DMS 273 (cell line): ENCODE measurements at regions not wholly inside any gene's neighbourhood (a gene's known extent, or its start where the extent isn't known, plus 50 kb on each side); places are given as distances from the start of the nearest gene placed in this dataset.

Experiments used
- DNase-seq: peaks from one replicate; lab custom pipeline; 2025; ENCODE audit not compliant: unreplicated experiment; lab: John Stamatoyannopoulos, UW

DNA sequence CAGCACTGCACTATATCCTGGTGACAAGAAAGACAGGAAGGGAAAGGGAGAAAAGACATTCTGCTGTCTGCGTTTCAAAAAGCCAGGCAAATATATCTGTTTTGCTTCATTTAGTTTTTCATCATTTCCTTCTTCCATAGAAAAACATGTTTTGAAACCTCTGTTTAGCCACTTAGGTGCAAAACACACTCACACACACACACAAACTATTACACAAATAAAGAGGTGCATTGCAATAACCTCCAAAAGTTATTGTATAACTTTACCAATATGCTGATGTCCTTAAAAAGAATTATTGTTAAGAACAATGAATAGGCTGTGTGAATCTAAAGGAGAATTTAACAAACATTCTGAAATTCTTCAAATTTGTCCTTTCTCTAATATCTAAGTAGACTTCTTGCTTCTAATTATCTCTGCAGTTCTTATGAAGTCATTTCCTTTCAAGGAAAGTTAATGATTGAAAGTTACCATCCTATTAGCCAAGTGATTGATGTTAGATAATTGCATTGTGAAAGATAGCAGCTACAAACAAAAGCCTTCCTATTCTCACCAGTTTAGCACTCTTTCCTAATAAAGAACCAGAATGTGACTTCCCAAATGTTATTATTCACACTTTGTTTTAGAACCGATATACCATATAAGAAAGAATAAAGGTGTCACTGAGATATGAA is 516.7 kb downstream of the KCNJ3 start:
- no peak for DNase-seq

DNA sequence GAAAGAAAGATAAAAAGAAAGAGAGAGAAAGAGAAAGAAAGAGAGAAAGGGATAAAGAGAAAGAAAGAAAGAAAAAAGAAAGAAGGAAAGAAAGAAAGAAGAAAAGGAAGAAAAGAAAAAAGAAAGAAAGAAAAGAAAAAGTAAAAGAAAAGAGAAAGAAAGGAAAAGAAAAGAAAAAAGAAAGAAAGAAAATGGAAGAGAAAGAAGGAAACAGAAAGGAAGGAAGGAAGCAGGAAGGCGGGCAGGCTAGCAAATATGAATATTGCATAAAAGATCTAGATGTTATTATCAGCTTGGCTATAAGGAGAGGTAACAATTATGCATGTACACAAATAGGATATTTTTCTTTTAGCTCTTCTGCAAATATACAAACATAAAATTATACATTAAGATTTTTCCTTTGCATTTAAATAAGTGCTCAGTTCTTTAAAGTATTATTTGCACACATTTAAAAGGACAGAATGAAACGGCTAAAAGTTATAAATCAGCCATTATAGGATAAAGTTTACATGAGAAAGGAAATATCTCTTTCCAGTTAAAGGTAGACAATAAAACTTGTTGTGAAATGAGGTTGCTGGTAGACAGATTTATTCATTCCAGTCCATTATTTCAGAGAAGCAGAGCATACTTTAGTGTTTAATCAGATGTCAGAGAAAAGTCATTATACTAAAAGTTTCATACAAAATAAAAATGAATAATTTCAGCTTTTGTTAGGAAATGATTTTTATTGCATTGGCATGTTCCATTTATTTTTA is 511.4 kb downstream of the KCNJ3 start:
- no peak for DNase-seq

GRCh38 chr2:155203178-155203577 is 504.7 kb downstream of the KCNJ3 start:
- peak; percentile 75 for DNase-seq

DNA sequence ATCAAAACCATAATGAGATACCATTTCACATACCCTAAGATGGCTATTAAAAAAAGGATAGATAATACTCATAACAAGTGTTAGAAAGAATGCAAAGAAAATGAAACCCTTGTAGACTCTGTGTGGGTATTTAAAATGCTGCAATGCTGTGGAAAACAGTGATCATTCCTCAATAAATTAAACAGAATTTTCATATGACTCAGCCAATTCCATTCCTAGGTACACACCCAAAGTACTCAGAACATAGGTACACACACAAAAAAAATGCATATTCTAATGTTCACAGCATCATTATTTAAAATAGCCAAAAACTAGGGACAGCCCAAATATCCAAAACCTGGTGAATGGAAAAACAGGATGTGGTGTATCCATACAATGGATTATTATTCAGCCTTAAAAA is 502.3 kb downstream of the KCNJ3 start:
- DNase-seq = no peak

GRCh38 chr2:155190342-155190741 is 491.8 kb downstream of the KCNJ3 start:
- DNase-seq = peak; percentile 27

GRCh38 chr2:155178921-155179320 is 480.4 kb downstream of the KCNJ3 start:
- DNase-seq = no peak

DNA sequence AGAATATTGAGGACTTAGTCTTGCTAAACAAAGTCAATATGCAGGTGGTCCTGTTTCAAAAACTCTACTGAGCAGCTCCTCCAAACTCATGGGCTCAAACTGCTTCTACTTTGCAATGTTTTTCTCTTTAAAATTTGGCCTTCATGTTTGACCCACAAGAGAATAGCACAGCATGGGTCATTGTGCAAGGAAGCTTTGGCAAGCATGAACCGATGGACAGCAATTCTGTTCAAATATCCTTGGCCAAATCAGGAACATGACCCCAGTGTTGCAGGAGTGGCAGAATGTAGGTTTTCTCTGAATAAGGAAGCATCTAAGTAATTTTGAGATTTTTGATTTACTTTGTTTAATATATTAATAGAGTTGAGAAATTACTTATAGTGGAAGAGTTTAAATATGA is 477.9 kb downstream of the KCNJ3 start:
- DNase-seq = no peak

- DNase-seq = peak; percentile 55
Measured at GRCh38 chr2:155169317-155169716, 470.8 kb downstream of the KCNJ3 start.

GRCh38 chr2:155162494-155162893 is 464.0 kb downstream of the KCNJ3 start:
- DNase-seq = no peak

- DNase-seq = no peak
Measured at GRCh38 chr2:155161314-155161713, 462.8 kb downstream of the KCNJ3 start.

DNA sequence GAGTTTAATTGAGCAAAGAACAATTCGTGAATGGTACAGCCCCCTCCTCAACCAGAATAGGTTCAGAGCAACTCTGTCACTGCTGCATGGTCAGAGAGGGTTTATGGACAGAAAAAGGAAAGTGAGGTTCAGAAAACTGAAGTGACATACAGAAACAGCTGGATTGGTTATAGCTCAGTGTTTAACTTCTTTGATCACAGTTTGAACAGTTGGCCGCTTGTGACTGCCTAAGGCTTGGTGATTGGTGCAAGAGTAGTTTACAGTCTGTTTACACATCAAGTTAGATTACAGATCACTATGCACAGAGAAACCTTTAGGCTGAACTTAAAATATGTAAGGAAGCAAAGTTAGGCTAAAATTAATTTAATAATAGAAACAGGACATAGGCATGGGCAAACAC is 459.2 kb downstream of the KCNJ3 start:
- DNase-seq = peak; percentile 63

GRCh38 chr2:155157065-155157464 is 458.6 kb downstream of the KCNJ3 start:
- no peak for DNase-seq

- peak; percentile 72 for DNase-seq
Measured at GRCh38 chr2:155151945-155152344, 453.4 kb downstream of the KCNJ3 start.

GRCh38 chr2:155151472-155151871 is 453.0 kb downstream of the KCNJ3 start:
- peak; percentile 40 for DNase-seq

- peak; percentile 97 for DNase-seq
Measured at GRCh38 chr2:155145758-155146229, 447.3 kb downstream of the KCNJ3 start.

DNA sequence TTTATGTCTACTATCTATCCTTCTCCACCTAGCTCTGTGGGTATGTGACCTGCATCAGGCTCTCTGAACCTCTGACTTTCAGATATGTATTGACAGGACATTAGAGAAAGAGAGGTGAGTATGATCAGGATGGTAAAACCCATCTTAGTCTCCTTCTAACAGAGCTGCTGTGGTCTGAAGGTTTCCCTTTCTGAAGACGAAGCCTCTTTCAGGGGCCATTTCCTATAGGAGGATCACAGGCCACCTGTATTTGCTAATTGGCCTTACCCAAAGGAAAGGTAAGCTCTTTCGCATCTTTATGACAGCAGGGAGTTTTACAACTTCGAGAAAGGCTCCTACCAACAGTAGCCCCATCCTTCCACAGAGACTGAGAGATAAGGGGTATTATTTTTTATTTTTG is 442.9 kb downstream of the KCNJ3 start:
- no peak for DNase-seq

- no peak for DNase-seq
Measured at GRCh38 chr2:155125585-155126230, 427.2 kb downstream of the KCNJ3 start.

GRCh38 chr2:155115846-155116245 is 417.4 kb downstream of the KCNJ3 start:
- DNase-seq = no peak

DNA sequence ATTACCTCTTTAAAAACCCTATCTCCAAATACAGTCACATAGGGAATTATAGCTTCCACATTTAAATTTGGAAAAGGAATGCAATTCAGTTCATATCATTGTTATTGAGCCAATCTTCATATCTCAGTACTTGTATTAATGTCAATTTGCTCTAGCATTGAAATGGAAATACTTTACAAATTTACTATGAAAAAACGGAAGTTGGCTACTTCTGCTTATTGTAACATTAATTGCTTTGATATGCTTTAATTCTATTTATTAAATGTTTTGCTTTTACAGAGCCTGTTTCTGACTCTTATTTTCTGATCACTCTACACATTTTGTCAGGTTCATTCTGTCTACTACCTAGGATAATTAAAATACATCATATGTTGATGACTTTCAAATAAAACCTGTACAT is 412.6 kb downstream of the KCNJ3 start:
- DNase-seq = no peak

DNA sequence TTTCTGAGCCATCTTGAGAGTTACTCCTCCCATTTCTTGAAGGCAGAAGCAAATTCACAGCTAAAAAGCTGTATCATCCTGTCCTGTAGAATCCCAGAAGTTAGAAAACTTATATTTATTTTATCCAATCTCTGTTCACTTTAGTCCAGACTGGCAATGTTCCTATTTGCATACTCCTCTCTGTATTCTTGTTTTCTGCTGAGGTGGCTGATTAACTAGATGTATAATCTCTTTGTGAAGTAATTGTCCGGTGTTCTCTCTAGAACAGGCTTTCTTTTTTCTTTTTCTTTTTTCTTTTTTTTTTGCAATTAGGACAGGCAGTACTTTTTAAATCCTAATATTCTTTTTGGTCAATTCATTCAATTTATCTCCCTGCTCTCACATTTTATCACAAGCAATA is 411.0 kb downstream of the KCNJ3 start:
- no peak for DNase-seq

DNA sequence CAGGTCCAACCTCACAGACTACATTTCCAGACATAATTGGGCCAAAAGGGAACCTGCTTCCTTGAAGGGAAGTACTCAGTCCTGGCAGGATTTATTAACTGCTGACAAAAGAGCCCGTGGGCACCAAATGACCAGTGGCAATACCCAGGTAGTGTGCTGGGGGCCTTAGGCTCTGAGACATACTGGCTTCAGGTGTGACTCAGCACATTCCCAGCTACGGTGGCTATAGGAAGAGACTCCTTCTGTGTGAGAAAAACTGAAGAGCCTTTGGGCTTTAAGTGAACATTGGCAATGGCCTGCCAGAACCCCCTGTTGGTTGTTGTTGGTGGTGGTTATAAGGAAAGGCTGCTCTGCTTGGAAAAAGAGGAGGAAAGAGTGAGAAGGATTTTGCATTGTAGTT is 401.8 kb downstream of the KCNJ3 start:
- DNase-seq = peak; percentile 40

DNA sequence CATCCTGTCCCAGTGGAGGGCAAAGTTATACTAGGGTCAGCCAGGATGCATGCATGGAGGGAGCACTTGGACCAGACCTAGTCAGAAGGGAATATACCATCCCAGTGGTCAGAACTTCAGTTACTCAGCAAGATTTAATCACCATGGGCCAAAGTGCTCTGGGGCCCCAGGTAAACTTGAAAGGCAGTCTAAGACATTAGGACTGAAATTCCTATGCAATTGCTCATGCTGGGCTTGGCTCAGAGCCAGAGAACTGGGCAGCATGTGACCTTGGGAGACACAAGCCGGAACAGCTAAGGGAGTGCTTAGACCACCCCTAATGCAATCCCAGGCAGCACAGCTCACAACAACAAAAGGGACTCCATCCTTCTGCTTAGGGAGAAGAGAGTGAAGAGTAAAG is 401.3 kb downstream of the KCNJ3 start:
- DNase-seq = peak; percentile 38
